GM19193 (cell line): ENCODE measurements at regions not wholly inside any gene's neighbourhood (a gene's known extent, or its start where the extent isn't known, plus 50 kb on each side); places are given as distances from the start of the nearest gene placed in this dataset.

Experiments
- POLR2A ChIP-seq: IDR thresholded peaks from 4 replicates; pipeline ENCODE4 v1.6.1; 2011; ENCODE audit not compliant: insufficient read depth, insufficient read length; ENCODE audit errors: extremely low read depth

GRCh38 chr11:127252321-127252720, 251.8 kb upstream of the KIRREL3 start:
- no peak for TF ChIP-seq POLR2A

DNA sequence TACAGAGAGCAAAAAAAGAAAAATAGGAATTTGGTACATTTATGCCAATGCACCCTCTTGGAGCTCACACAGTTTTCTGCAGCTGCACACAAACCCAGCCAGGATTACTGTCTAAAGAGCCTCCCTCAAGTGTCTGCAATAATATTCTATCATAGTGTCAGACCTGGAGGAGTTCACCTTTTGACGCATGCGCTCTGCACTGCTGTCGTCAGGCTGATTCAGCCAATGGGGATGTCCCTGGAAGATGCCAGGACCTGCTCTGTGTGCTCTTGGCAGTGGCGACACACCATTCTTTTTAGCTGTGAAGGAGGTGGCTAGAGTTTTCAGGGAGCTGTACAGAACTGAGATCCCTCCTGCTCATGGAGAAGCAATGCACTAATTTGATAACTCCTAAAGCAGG, 249.0 kb upstream of the KIRREL3 start:
- TF ChIP-seq POLR2A: no peak

DNA sequence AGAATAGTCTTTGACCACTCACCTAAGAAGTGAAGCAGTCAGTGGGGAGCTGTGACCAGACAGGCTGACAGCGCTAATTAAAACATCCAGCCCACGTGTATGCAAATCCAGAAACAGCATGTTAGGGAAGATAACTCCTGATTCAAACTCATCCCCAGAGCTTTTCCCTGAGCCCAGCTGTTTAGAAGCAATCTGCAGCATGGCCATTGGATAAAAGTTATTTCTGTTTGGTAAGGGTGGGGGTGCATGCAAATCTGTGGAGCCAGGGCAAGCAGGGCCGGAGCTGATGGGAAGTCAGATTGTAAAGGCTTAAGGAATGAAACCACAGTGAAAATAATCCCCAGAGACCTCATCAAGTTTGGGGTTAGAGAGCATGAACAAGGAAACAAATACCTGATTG, 247.9 kb upstream of the KIRREL3 start:
- TF ChIP-seq POLR2A: no peak

- TF ChIP-seq POLR2A: no peak
Observed at GRCh38 chr11:127247261-127247851, 246.8 kb upstream of the KIRREL3 start.

DNA sequence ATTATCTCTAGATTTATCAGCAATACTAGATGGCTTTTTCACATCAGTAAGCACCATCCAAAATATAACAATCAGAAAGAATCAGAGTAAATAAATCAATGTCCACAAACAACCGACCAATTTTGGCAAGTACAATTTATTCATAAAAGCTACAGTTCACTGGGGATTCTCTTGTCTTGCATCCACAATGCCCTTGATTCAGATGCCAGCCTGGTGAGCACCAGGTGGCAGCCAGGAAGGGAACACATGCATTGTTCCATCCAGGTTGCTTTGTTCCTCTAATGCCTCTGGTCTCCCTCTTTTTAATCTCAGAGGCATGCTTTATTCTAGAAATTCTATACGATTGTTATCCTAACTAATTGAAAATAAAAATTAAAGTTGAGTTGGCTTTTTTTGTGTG, 242.1 kb upstream of the KIRREL3 start:
- TF ChIP-seq POLR2A: no peak

DNA sequence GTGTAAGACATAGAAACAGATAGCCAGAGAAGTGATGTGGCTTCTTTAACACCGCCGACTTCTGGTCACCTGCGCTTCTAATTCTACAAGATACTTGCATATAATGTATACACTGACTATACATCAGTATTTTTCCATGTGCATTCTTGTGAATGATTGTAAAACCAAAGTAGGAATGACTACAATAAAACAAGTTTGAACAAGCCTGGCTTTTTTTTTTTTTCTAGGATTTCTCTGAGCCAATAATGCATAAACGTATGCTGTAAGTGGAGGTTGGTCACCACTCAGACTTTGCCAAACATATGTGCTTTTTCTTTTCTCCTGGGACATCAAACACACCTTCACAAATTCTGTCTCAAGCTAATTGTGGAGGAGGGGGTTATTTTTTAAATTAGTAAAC, 237.8 kb upstream of the KIRREL3 start:
- TF ChIP-seq POLR2A: no peak

DNA sequence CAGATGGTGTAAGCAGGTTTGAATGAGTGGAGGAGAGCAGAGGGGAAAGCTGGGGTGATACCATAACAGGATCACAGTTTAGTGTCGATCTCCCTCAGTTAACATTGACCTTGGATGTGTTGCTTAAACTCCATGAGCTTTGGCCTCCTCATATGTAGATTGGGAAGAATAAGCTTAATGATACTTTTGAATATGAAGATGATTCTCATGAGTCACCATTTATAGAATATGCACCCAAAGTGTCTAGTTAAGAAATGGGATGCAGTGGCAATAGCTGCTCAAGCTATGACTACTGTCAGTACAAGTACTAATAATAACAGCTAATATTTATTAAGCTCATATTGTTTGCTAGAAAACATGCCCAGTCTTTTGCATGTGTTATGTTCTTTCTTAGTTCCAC, 236.2 kb upstream of the KIRREL3 start:
- no peak for TF ChIP-seq POLR2A

DNA sequence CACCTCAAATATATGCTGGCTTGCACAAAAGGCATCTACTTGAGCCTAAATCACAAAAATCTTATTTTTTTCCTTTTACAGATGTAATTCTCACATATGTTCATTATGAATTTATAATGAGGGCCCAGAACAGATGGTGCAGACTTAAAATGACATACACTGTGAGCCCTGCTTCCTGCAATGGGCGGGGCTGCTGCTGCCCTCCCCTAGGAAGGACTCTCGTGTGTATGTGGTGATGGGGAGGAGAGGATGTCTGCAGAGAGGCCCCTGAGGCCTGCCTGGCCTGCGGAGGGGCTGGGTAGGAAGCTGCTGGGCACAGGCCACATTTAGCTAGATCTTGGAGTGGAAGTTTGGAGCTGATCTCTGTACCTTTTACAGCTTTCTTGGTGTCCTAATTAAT, 233.4 kb upstream of the KIRREL3 start:
- TF ChIP-seq POLR2A: no peak

- no peak for TF ChIP-seq POLR2A
Observed at GRCh38 chr11:127230392-127230791, 229.8 kb upstream of the KIRREL3 start.

- no peak for TF ChIP-seq POLR2A
Observed at GRCh38 chr11:127226949-127227348, 226.4 kb upstream of the KIRREL3 start.

- TF ChIP-seq POLR2A: no peak
Observed at GRCh38 chr11:127226380-127226779, 225.8 kb upstream of the KIRREL3 start.

DNA sequence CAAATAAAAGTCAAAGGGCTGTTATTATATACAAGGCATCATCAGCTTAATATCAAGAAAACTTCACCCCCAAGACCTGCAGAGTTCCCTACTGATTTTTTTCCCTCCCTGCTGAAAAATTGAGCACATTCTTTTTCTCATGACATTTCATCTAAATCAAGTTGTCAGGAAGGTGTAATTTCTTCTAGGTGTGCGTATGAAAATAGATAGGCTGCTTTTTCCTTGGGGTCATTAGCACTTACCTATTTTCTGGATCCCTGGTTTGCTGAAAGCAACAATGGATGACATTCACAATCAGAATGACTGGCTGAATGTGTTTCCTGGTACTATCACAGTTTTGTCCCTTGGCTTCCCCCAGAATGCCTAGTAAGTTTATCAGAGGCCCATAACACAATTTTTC, 225.0 kb upstream of the KIRREL3 start:
- TF ChIP-seq POLR2A: no peak

DNA sequence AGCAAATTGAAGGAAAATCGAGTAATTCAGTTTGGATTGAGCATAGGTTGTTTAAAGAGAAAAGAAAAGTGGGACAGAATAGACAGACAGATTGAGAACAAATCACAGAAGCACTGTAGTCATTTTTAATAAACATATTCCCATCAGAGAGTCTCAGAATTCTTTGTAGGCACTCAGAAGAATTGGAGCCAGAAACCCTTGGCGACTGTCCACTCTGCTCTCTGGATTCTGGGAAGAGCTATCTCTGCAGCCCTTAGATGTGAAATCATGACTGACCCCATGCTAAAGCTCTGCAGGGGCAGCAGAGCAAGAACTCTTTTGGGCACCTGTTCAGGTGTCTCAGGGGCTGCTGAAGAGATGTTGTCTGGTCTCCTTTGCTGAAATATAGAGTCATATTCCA, 223.7 kb upstream of the KIRREL3 start:
- no peak for TF ChIP-seq POLR2A

DNA sequence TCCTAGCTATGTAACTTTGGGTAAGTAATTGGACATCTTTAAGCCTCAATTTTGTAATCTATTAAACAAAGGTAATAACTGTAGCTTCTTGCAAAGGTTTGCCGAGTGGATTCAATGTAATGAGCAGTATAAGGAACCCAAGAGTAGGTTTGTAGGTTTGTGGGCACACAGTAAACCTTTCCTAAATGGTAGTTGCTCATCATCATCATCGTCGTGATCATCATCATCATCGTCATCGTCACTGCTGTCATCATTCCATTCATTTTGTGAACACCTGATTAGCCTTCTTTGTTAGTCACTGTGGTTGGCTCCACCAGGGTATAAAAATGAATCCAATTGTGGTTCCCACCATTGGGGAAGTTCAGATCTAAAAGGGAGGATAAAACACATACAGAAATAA, 223.1 kb upstream of the KIRREL3 start:
- no peak for TF ChIP-seq POLR2A

GRCh38 chr11:127223026-127223425, 222.5 kb upstream of the KIRREL3 start:
- no peak for TF ChIP-seq POLR2A

- TF ChIP-seq POLR2A: no peak
Observed at GRCh38 chr11:127219704-127220103, 219.1 kb upstream of the KIRREL3 start.

- TF ChIP-seq POLR2A: no peak
Observed at GRCh38 chr11:127218275-127218608, 217.7 kb upstream of the KIRREL3 start.
